ENCODE measurements at regions not wholly inside any gene's neighbourhood (a gene's known extent, or its start where the extent isn't known, plus 50 kb on each side); places are given as distances from the start of the nearest gene placed in this dataset.

DNA sequence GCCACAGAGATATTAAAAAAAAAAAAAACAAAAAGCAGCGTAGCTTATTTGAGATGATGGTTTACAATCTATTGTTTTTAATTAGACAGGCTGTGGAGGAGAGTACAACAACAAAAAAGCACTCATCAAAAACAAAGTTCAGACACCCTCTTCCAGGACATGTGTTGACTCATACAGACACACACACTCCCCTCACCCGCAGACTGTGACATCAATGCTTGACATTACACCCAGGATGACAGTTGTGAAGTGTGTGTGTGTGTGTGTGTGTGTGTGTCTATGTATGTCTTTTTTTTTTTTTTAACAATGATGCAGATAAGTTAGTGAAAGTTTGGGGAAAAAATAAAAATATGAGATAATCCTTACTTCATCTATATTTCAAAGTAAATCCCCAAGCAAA, 303.6 kb downstream of the GPAM start:
- no peaks in the 10 kb centered on the region for H3K27me3 ChIP-seq (replicated peaks)
- no peak for TF ChIP-seq CTCF (IDR thresholded peaks at IDR 0.05; ENCODE audit: low read depth, low read length, missing control alignments)
- no peak overlapping the region for H3K4me3 ChIP-seq (ENCODE audit: low read depth, low read length)
- no peaks in the 10 kb centered on the region for H3K36me3 ChIP-seq (replicated peaks)
- no peak for DNase-seq
- in situ Hi-C loops (cut with HindIII; ENCODE audit: low pct_ligation_motif_present, low sequenced_read_pairs) = no loop called here
- H3K27ac ChIP-seq = no peak overlapping the region

GRCh38 chr10:111885046-111885445, 298.5 kb downstream of the GPAM start:
- in situ Hi-C loops (cut with HindIII; ENCODE audit: low pct_ligation_motif_present, low sequenced_read_pairs) = no loop called here
- Histone ChIP-seq H3K36me3 (replicated peaks) (no peaks in the 10 kb centered on the region), H3K27me3 (replicated peaks) (no peaks in the 10 kb centered on the region), H3K4me3 (ENCODE audit: low read depth, low read length) (no peak overlapping the region), H3K27ac (no peak overlapping the region)
- DNase-seq = no peak
- no peak for TF ChIP-seq CTCF (IDR thresholded peaks at IDR 0.05; ENCODE audit: low read depth, low read length, missing control alignments)

- Histone ChIP-seq H3K27ac (no peak overlapping the region), H3K36me3 (replicated peaks) (no peaks in the 10 kb centered on the region), H3K27me3 (replicated peaks) (no peaks in the 10 kb centered on the region), H3K4me3 (ENCODE audit: low read depth, low read length) (no peak overlapping the region)
- no peak for DNase-seq
- in situ Hi-C loops (cut with HindIII; ENCODE audit: low pct_ligation_motif_present, low sequenced_read_pairs) = no loop called here
- no peak for TF ChIP-seq CTCF (IDR thresholded peaks at IDR 0.05; ENCODE audit: low read depth, low read length, missing control alignments)
Measured at GRCh38 chr10:111885919-111886318, 297.6 kb downstream of the GPAM start.

GRCh38 chr10:111887266-111887665, 296.3 kb downstream of the GPAM start:
- Histone ChIP-seq H3K36me3 (replicated peaks) (no peaks in the 10 kb centered on the region), H3K27ac (no peak overlapping the region), H3K27me3 (replicated peaks) (no peaks in the 10 kb centered on the region), H3K4me3 (ENCODE audit: low read depth, low read length) (no peak overlapping the region)
- in situ Hi-C loops (cut with HindIII; ENCODE audit: low pct_ligation_motif_present, low sequenced_read_pairs) = no loop called here
- DNase-seq = no peak
- TF ChIP-seq CTCF (IDR thresholded peaks at IDR 0.05; ENCODE audit: low read depth, low read length, missing control alignments) = no peak

DNA sequence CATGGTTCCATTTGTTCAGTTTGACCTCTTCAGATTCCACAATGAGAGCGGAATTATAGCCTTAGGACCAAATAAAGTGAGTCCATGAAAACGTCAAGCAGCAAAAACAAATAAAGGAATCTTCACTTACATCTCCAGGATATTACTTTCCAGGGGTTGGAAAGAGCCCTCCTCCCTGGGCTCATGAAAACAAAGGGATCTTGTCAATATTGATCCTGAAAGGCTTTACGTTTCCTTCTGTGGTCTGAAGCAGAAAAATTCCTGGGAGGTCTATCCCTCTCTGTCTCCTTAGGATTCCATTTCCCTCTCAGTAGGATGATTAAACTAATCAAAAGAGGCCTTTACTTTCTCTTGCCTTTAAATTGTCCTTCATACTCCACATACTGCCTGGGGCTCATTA, 293.5 kb downstream of the GPAM start:
- in situ Hi-C loops (cut with HindIII; ENCODE audit: low pct_ligation_motif_present, low sequenced_read_pairs) = no loop called here
- Histone ChIP-seq H3K27me3 (replicated peaks) (no peaks in the 10 kb centered on the region), H3K27ac (no peak overlapping the region), H3K36me3 (replicated peaks) (no peaks in the 10 kb centered on the region), H3K4me3 (ENCODE audit: low read depth, low read length) (no peak overlapping the region)
- no peak for TF ChIP-seq CTCF (IDR thresholded peaks at IDR 0.05; ENCODE audit: low read depth, low read length, missing control alignments)
- DNase-seq = no peak

- no peaks in the 10 kb centered on the region for H3K36me3 ChIP-seq (replicated peaks)
- no peak for TF ChIP-seq CTCF (IDR thresholded peaks at IDR 0.05; ENCODE audit: low read depth, low read length, missing control alignments)
- no peak overlapping the region for H3K27ac ChIP-seq
- in situ Hi-C loops (cut with HindIII; ENCODE audit: low pct_ligation_motif_present, low sequenced_read_pairs) = no loop called here
- H3K4me3 ChIP-seq (ENCODE audit: low read depth, low read length) = no peak overlapping the region
- H3K27me3 ChIP-seq (replicated peaks) = no peaks in the 10 kb centered on the region
- DNase-seq = no peak
Measured at GRCh38 chr10:111916011-111916410, 267.6 kb downstream of the GPAM start.
